Glomerular visceral epithelial cell (primary cell): ENCODE measurements at regions not wholly inside any gene's neighbourhood (a gene's known extent, or its start where the extent isn't known, plus 50 kb on each side); places are given as distances from the start of the nearest gene placed in this dataset.

ENCODE experiments used
- DNase-seq: peaks from one replicate; pipeline ENCODE4 v3.0.0-alpha.2; 2016; ENCODE audit errors: extremely low spot score

GRCh38 chr12:114769634-114770033, 85.7 kb upstream of the TBX3 start:
- DNase-seq, result no peak

GRCh38 chr12:114767906-114768722, 84.1 kb upstream of the TBX3 start:
- DNase-seq, result no peak

GRCh38 chr12:114767084-114767760, 83.2 kb upstream of the TBX3 start:
- DNase-seq, result no peak

DNA sequence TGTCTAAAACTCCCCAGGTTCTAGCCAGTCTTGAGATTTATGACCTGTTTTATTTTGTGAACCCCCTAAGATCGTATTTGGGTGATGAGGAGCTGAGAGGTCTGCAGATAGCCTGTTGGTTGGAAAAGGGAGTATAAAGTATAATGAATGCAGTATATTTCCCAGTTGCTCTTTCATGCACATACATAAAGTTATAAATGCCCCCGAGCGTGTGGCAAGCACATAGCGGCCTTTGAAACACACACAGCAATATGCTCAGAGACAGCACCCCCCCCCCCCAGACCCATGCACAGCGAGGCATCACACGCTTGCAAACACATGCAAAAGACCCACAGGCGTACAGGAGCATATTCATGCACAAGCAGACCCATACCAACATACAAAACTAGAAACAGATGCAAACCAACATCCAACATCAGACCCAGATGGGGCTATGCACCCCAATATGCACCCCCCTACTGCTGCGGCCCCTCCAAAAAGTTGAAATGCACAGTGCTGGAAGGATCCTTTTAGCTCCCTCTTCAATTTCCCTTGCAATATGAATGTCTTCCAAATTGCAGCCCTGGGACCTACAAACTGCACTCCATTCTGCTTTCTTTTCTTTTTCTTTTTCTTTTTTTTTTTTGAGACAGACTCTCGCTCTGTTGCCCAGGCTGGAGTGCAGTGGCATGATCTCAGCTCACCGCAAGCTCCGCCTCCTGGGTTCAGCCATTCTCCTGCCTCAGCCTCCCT, 82.2 kb upstream of the TBX3 start:
- DNase-seq, result no peak

- DNase-seq, result no peak
Observed at GRCh38 chr12:114764510-114764909, 80.5 kb upstream of the TBX3 start.

DNA sequence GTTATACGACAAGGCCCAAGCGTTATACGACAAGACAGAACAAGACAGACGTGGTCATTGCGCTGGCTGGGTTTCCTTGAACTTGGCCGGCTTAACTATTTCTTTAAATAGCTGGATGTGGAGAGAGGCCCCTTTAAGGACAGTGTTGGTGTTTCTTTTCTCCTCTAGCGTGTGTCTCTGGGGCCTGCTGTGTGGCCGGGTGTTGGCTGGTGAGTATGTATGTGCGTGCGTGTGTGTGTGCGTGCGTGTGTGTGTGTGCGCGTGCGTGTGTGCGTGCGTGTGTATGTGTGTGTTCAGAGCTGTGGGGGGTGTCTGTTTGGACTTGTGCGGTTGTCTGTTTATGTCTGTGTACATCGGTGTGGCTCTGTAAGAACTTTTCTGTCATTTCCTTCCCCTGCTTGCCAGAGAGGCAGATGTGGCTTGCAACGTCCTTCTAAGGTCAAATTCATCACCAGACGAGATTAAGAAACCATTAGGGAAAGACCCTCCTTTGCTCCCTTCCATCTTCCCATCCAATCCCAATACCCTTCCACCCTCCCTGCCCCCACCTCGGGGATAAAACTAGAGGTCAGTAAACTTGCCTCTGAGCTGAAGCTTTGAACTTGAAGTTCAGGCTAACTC, 78.6 kb upstream of the TBX3 start:
- DNase-seq, result no peak

- DNase-seq, result no peak
Observed at GRCh38 chr12:114760151-114760877, 76.3 kb upstream of the TBX3 start.

- no peak for DNase-seq
Observed at GRCh38 chr12:114759635-114760034, 75.7 kb upstream of the TBX3 start.

- no peak for DNase-seq
Observed at GRCh38 chr12:114757684-114758325, 73.8 kb upstream of the TBX3 start.

DNA sequence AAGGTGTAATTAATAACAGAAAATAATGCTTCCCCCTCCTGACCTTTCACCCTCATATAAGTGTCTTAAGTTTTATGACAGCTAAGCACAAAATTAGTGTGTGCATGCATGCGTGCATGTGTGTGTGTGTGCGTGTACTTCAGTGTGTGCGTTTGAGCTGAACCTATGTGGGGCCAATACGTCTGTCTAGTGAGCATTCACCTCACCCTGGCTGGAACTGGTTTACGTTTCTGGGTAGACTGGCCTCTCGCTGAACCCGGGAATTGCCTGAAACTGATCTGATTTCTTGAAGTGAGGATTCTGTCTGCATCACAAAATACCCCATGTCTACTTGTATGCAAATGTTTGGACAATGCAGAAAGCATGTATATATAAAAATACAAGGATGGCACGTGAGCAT, 68.2 kb upstream of the TBX3 start:
- DNase-seq, result no peak

DNA sequence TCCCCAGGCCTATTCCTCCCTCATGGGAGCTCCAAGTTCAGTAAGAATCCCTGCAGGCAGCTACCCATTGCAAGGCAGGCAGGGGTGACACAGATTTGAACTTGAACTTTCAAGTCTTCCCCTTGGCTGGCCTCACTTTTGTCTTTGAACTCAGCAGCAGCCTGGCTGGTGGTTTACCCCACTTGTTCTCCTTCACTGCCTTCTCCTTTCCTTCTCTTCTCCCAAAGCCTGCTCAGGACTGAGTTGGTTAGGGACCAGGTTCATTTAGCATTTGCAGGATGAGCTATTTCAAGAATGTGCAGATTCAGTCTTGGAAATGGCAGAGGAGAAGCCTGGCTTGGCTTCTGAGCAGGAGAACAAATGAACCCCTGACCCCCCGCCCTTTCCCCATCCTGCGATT, 67.7 kb upstream of the TBX3 start:
- DNase-seq, result no peak

- DNase-seq, result no peak
Observed at GRCh38 chr12:114750917-114751316, 66.9 kb upstream of the TBX3 start.

GRCh38 chr12:114749065-114749464, 65.1 kb upstream of the TBX3 start:
- DNase-seq, result no peak

GRCh38 chr12:114747012-114747858, 63.3 kb upstream of the TBX3 start:
- no peak for DNase-seq

- DNase-seq, result no peak
Observed at GRCh38 chr12:114746297-114747011, 62.5 kb upstream of the TBX3 start.

- no peak for DNase-seq
Observed at GRCh38 chr12:114744691-114745090, 60.7 kb upstream of the TBX3 start.

GRCh38 chr12:114744285-114744684, 60.3 kb upstream of the TBX3 start:
- no peak for DNase-seq

- no peak for DNase-seq
Observed at GRCh38 chr12:114743799-114744198, 59.8 kb upstream of the TBX3 start.

- DNase-seq, result no peak
Observed at GRCh38 chr12:114743289-114743688, 59.3 kb upstream of the TBX3 start.
